ENCODE measurements at regions not wholly inside any gene's neighbourhood (a gene's known extent, or its start where the extent isn't known, plus 50 kb on each side); places are given as distances from the start of the nearest gene placed in this dataset.

GRCh38 chr2:82636402-82637020 is 1822.6 kb downstream of the SUCLG1 start:
- no peak for TF ChIP-seq CTCF (IDR thresholded peaks at IDR 0.05; ENCODE audit: control extremely low read depth, extremely low read depth, low read depth, missing control alignments)
- no peak for DNase-seq (ENCODE audit: extremely low spot score)
- CTCF ChIA-PET, result no interaction called here
- POLR2A ChIA-PET, result no interaction called here

- no peak for DNase-seq (ENCODE audit: extremely low spot score)
- POLR2A ChIA-PET, result no interaction called here
- CTCF ChIA-PET, result no interaction called here
- TF ChIP-seq CTCF (IDR thresholded peaks at IDR 0.05; ENCODE audit: control extremely low read depth, extremely low read depth, low read depth, missing control alignments), result no peak
These were observed 1860.1 kb downstream of the SUCLG1 start for GRCh38 chr2:82599021-82599420.

- CTCF ChIA-PET, result no interaction called here
These were observed 1862.5 kb downstream of the SUCLG1 start for GRCh38 chr2:82596581-82596980.

GRCh38 chr2:82591718-82592117 is 1867.4 kb downstream of the SUCLG1 start:
- CTCF ChIA-PET, result interaction anchor here (1.3 kb wide), 1 partner anchor 10 kb away, joined by 5 read pairs; no protein-coding TSS in a partner anchor
- no peak for DNase-seq (ENCODE audit: extremely low spot score)
- TF ChIP-seq CTCF (IDR thresholded peaks at IDR 0.05; ENCODE audit: control extremely low read depth, extremely low read depth, low read depth, missing control alignments), result no peak
- POLR2A ChIA-PET, result no interaction called here

More at GRCh38 chr2:82596581-82596980, 1862.5 kb downstream of the SUCLG1 start:
- POLR2A ChIA-PET, result no interaction called here
- TF ChIP-seq CTCF (IDR thresholded peaks at IDR 0.05; ENCODE audit: control extremely low read depth, extremely low read depth, low read depth, missing control alignments), result no peak
- no peak for DNase-seq (ENCODE audit: extremely low spot score)

- POLR2A ChIA-PET, result no interaction called here
These were observed 1882.4 kb downstream of the SUCLG1 start for GRCh38 chr2:82576656-82577055.

GRCh38 chr2:82539280-82539621 is 1919.8 kb downstream of the SUCLG1 start:
- DNase-seq (ENCODE audit: extremely low spot score), result no peak
- no peak for TF ChIP-seq CTCF (IDR thresholded peaks at IDR 0.05; ENCODE audit: control extremely low read depth, extremely low read depth, low read depth, missing control alignments)
- ChIA-PET CTCF (no interaction called here), POLR2A (no interaction called here)

More at GRCh38 chr2:82576656-82577055, 1882.4 kb downstream of the SUCLG1 start:
- TF ChIP-seq CTCF (IDR thresholded peaks at IDR 0.05; ENCODE audit: control extremely low read depth, extremely low read depth, low read depth, missing control alignments), result no peak
- CTCF ChIA-PET, result no interaction called here
- no peak for DNase-seq (ENCODE audit: extremely low spot score)
